ENCODE measurements at regions not wholly inside any gene's neighbourhood (a gene's known extent, or its start where the extent isn't known, plus 50 kb on each side); places are given as distances from the start of the nearest gene placed in this dataset.
"Not testable (repeated sequence)": the region's sequence is repeated elsewhere in the genome, so short reads cannot be mapped to it uniquely, and the experiment has no call there.

- DNase-seq = no peak
Observed at GRCh38 chr20:47971058-47971791, 185.9 kb upstream of the SULF2 start.

GRCh38 chr20:47970282-47970903 is 185.1 kb upstream of the SULF2 start:
- no peak for DNase-seq

- no peak for DNase-seq
Observed at GRCh38 chr20:47969426-47969825, 184.1 kb upstream of the SULF2 start.

GRCh38 chr20:47968541-47969310 is 183.4 kb upstream of the SULF2 start:
- no peak for DNase-seq

- no peak for DNase-seq
Observed at GRCh38 chr20:47964149-47964548, 178.9 kb upstream of the SULF2 start.

GRCh38 chr20:47963022-47963421 is 177.7 kb upstream of the SULF2 start:
- DNase-seq = no peak

GRCh38 chr20:47962286-47962963 is 177.1 kb upstream of the SULF2 start:
- DNase-seq = no peak

- no peak for DNase-seq
Observed at GRCh38 chr20:47960769-47961541, 175.7 kb upstream of the SULF2 start.

- DNase-seq = no peak
Observed at GRCh38 chr20:47960277-47960676, 175.0 kb upstream of the SULF2 start.

- not testable (repeated sequence) for DNase-seq
Observed at GRCh38 chr20:47957989-47958801, 172.9 kb upstream of the SULF2 start.

GRCh38 chr20:47957135-47957534 is 171.9 kb upstream of the SULF2 start:
- no peak for DNase-seq

- DNase-seq = no peak
Observed at GRCh38 chr20:47956268-47956995, 171.2 kb upstream of the SULF2 start.

GRCh38 chr20:47953471-47953870 is 168.2 kb upstream of the SULF2 start:
- no peak for DNase-seq

- DNase-seq = no peak
Observed at GRCh38 chr20:47952023-47952564, 166.8 kb upstream of the SULF2 start.

GRCh38 chr20:47951521-47951971 is 166.3 kb upstream of the SULF2 start:
- no peak for DNase-seq

GRCh38 chr20:47950913-47951283 is 165.6 kb upstream of the SULF2 start:
- no peak for DNase-seq

GRCh38 chr20:47950124-47950912 is 165.0 kb upstream of the SULF2 start:
- no peak for DNase-seq

- DNase-seq = no peak
Observed at GRCh38 chr20:47949230-47949629, 163.9 kb upstream of the SULF2 start.

- no peak for DNase-seq
Observed at GRCh38 chr20:47944682-47945081, 159.4 kb upstream of the SULF2 start.

- no peak for DNase-seq
Observed at GRCh38 chr20:47941869-47942268, 156.6 kb upstream of the SULF2 start.
